ENCODE measurements at regions not wholly inside any gene's neighbourhood (a gene's known extent, or its start where the extent isn't known, plus 50 kb on each side); places are given as distances from the start of the nearest gene placed in this dataset.

DNA sequence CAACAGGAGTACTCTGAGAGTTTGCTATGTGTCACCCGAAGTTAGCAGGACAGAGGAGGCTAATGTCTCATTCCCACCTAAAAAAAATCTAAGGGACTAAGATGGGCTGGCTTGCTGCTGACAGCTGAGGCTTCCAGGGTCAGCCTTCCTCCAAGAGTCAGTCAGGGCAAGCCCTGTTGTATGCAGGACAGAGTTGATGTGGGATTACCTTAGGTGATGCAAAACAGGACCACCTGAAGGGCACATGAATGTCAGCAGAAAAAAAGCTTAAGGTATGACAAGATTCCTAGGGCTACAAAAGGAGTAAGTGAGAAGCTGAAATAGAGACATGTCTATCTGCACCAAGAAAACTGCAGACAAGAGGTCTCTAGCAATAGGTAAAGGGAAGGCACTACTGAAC lies 151.5 kb downstream of the NHLRC3 start:
- TF ChIP-seq, protein P1, sequence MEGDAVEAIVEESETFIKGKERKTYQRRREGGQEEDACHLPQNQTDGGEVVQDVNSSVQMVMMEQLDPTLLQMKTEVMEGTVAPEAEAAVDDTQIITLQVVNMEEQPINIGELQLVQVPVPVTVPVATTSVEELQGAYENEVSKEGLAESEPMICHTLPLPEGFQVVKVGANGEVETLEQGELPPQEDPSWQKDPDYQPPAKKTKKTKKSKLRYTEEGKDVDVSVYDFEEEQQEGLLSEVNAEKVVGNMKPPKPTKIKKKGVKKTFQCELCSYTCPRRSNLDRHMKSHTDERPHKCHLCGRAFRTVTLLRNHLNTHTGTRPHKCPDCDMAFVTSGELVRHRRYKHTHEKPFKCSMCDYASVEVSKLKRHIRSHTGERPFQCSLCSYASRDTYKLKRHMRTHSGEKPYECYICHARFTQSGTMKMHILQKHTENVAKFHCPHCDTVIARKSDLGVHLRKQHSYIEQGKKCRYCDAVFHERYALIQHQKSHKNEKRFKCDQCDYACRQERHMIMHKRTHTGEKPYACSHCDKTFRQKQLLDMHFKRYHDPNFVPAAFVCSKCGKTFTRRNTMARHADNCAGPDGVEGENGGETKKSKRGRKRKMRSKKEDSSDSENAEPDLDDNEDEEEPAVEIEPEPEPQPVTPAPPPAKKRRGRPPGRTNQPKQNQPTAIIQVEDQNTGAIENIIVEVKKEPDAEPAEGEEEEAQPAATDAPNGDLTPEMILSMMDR (IDR thresholded peaks at IDR 0.05; ENCODE audit: low read depth, low read length): no peak
- TF ChIP-seq EZH2phosphoT487 (IDR thresholded peaks at IDR 0.05; ENCODE audit: low read depth): no peak
